ENCODE measurements at regions not wholly inside any gene's neighbourhood (a gene's known extent, or its start where the extent isn't known, plus 50 kb on each side); places are given as distances from the start of the nearest gene placed in this dataset.

- BruUV-seq (replicated peaks): no TSS peak
- Histone ChIP-seq H3K4me2 (ENCODE audit: low read depth, low read length) (no peak overlapping the region), H3K4me3 (replicated peaks in 1 of 3; ENCODE audit: insufficient read depth in 1 of 3, low read depth in 2 of 3, low read length in 3 of 3) (no peak overlapping the region), H3K9me3 (ENCODE audit: low read length) (no peaks in the 10 kb centered on the region), H3K27ac (ENCODE audit: extremely low read length, insufficient read depth, low read length) (no peak overlapping the region), H2AFZ (ENCODE audit: low read length) (no peak overlapping the region), H3K27me3 (ENCODE audit: control insufficient read depth in 1 of 2, insufficient read depth in 2 of 2, low read length in 2 of 2) (no peaks in the 10 kb centered on the region), H4K20me1 (ENCODE audit: insufficient read depth, low read length) (no peaks in the 10 kb centered on the region), H3K36me3 (replicated peaks in 1 of 2; ENCODE audit: control insufficient read depth in 1 of 2, insufficient read depth in 2 of 2, low read length in 2 of 2) (no peaks in the 10 kb centered on the region), H3K9ac (ENCODE audit: insufficient read depth, low read depth, low read length) (no peak overlapping the region), H3K4me1 (ENCODE audit: insufficient read depth, low read length) (no peaks in the 10 kb centered on the region), H3K79me2 (ENCODE audit: insufficient read depth, low read length) (no peaks in the 10 kb centered on the region)
- TF ChIP-seq SKI (IDR thresholded peaks at IDR 0.05; ENCODE audit: partially characterized antibody): no peak
- TF ChIP-seq BRF2 (CRISPR knock-in tag; IDR thresholded peaks at IDR 0.05): no peak
- intact Hi-C loops (cut with micrococcal nuclease; ENCODE audit: unreplicated experiment): no loop called here
- DNase-seq (ENCODE audit: low spot score): no peak
- FAIRE-seq: no peak
- in situ Hi-C loops (cut with HindIII; ENCODE audit: extremely low pct_ligation_motif_present, low pct_unique_long_range_greater_than_20kb): no loop called here
- POLR2A ChIA-PET: no interaction called here
- WGBS (ENCODE audit: low lambda C conversion rate): 0% methylated on average over 2 of the region's 2 CpGs
- ATAC-seq: no peak
- CTCF ChIA-PET (ENCODE audit: low intra/inter-chr PET ratio, low total read pairs): no interaction called here
These were observed 566.0 kb upstream of the CDH18 start for GRCh38 chr5:20554001-20554400.

- intact Hi-C loops (cut with micrococcal nuclease; ENCODE audit: unreplicated experiment): no loop called here
- CTCF ChIA-PET (ENCODE audit: low intra/inter-chr PET ratio, low total read pairs): no interaction called here
- Histone ChIP-seq H3K4me2 (ENCODE audit: low read depth, low read length) (no peak overlapping the region), H2AFZ (ENCODE audit: low read length) (no peak overlapping the region), H3K27me3 (ENCODE audit: control insufficient read depth in 1 of 2, insufficient read depth in 2 of 2, low read length in 2 of 2) (no peaks in the 10 kb centered on the region), H3K4me1 (ENCODE audit: insufficient read depth, low read length) (no peaks in the 10 kb centered on the region), H4K20me1 (ENCODE audit: insufficient read depth, low read length) (no peaks in the 10 kb centered on the region), H3K79me2 (ENCODE audit: insufficient read depth, low read length) (no peaks in the 10 kb centered on the region), H3K9me3 (ENCODE audit: low read length) (0 out of 2 replicates have a peak, but pooled peaks cover 6% of the 10 kb centered on the region), H3K9ac (ENCODE audit: insufficient read depth, low read depth, low read length) (no peak overlapping the region), H3K27ac (ENCODE audit: extremely low read length, insufficient read depth, low read length) (no peak overlapping the region), H3K4me3 (replicated peaks in 1 of 3; ENCODE audit: insufficient read depth in 1 of 3, low read depth in 2 of 3, low read length in 3 of 3) (no peak overlapping the region), H3K36me3 (replicated peaks in 1 of 2; ENCODE audit: control insufficient read depth in 1 of 2, insufficient read depth in 2 of 2, low read length in 2 of 2) (no peaks in the 10 kb centered on the region)
- ATAC-seq (no peak), DNase-seq (ENCODE audit: low spot score) (no peak), FAIRE-seq (no peak)
- 0% methylated on average over 4 of the region's 4 CpGs for WGBS (ENCODE audit: low lambda C conversion rate)
- BruUV-seq (replicated peaks): no TSS peak
- POLR2A ChIA-PET: no interaction called here
- in situ Hi-C loops (cut with HindIII; ENCODE audit: extremely low pct_ligation_motif_present, low pct_unique_long_range_greater_than_20kb): no loop called here
- TF ChIP-seq FOXK1 (CRISPR knock-in tag; IDR thresholded peaks at IDR 0.05; ENCODE audit: borderline replicate concordance, low read depth) (no peak), TMF1 (CRISPR knock-in tag; IDR thresholded peaks at IDR 0.05; ENCODE audit: low read depth) (no peak), ZNF788 (CRISPR knock-in tag; IDR thresholded peaks at IDR 0.05; ENCODE audit: borderline replicate concordance) (no peak), KDM1A (CRISPR knock-in tag; IDR thresholded peaks at IDR 0.05) (no peak), PBX2 (CRISPR knock-in tag; IDR thresholded peaks at IDR 0.05) (no peak), TSC22D2 (CRISPR knock-in tag; IDR thresholded peaks at IDR 0.05; ENCODE audit: borderline replicate concordance) (no peak), NR2F6 (IDR thresholded peaks at IDR 0.05) (no peak), NR2F6 (CRISPR knock-in tag; IDR thresholded peaks at IDR 0.05) (no peak), ELF4 (CRISPR knock-in tag; IDR thresholded peaks at IDR 0.05; ENCODE audit: borderline replicate concordance) (no peak), RAD21 (CRISPR knock-in tag; IDR thresholded peaks at IDR 0.05) (no peak), FOXM1 (CRISPR knock-in tag; IDR thresholded peaks at IDR 0.05) (no peak), THAP11 (CRISPR knock-in tag; IDR thresholded peaks at IDR 0.05) (no peak)
- TF ChIP-seq, protein P1, sequence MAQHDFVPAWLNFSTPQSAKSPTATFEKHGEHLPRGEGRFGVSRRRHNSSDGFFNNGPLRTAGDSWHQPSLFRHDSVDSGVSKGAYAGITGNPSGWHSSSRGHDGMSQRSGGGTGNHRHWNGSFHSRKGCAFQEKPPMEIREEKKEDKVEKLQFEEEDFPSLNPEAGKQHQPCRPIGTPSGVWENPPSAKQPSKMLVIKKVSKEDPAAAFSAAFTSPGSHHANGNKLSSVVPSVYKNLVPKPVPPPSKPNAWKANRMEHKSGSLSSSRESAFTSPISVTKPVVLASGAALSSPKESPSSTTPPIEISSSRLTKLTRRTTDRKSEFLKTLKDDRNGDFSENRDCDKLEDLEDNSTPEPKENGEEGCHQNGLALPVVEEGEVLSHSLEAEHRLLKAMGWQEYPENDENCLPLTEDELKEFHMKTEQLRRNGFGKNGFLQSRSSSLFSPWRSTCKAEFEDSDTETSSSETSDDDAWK (CRISPR knock-in tag; IDR thresholded peaks at IDR 0.05): no peak
These were observed 550.1 kb upstream of the CDH18 start for GRCh38 chr5:20537911-20538703.
